ENCODE measurements at regions not wholly inside any gene's neighbourhood (a gene's known extent, or its start where the extent isn't known, plus 50 kb on each side); places are given as distances from the start of the nearest gene placed in this dataset.

DNA sequence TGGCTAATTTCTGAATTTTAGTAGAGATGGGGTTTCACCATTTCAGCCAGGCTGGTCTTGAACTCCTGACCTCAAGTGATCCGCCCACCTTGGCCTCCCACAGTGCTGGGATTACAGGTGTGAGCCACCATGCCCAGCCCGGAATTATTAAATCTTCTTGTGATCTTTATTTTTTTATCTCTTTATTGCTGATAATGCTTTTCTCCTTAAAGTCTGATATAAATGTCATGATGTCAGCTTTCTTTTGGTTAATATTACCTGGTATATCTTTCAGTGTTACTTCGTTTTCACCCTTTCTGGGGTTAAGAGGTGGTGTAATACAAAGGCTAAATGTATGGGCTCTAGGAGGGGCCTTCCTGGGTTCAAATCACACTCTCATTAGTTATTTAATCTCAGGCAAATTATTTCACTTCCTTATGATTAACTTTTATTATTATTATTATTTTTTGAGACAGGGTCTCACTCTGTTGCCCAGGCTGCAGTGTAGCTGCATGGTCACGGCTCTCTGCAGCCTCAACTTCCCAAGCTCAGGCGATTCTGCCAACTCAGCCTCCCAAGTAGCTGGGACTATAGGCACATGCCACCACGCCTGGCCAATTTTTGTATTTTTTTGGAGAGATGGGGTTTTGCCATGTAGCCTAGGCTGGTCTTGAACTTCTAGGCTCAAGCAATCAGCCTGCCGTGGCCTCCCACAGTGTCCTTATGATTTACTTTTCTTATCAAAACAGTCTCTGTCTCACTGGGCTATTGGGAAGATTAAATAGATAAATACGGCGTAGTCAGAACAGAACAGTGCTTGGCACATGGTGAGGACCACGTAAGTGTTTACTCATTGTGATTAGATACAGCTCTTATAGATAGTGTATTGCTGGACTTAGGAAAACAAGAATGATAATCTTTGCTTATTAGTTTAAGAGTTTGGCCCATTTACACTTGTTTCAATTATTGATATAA, 216.5 kb downstream of the URB2 start:
- TF ChIP-seq POLR2AphosphoS5 (IDR thresholded peaks at IDR 0.05; ENCODE audit: low read depth) = no peak
- TF ChIP-seq, protein P1, sequence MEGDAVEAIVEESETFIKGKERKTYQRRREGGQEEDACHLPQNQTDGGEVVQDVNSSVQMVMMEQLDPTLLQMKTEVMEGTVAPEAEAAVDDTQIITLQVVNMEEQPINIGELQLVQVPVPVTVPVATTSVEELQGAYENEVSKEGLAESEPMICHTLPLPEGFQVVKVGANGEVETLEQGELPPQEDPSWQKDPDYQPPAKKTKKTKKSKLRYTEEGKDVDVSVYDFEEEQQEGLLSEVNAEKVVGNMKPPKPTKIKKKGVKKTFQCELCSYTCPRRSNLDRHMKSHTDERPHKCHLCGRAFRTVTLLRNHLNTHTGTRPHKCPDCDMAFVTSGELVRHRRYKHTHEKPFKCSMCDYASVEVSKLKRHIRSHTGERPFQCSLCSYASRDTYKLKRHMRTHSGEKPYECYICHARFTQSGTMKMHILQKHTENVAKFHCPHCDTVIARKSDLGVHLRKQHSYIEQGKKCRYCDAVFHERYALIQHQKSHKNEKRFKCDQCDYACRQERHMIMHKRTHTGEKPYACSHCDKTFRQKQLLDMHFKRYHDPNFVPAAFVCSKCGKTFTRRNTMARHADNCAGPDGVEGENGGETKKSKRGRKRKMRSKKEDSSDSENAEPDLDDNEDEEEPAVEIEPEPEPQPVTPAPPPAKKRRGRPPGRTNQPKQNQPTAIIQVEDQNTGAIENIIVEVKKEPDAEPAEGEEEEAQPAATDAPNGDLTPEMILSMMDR (IDR thresholded peaks at IDR 0.05; ENCODE audit: insufficient read depth, low read length) = no peak
- TF ChIP-seq GABPA (IDR thresholded peaks at IDR 0.05; ENCODE audit: low read depth) = no peak

Data from HL-60 (cell line).